ENCODE measurements at regions not wholly inside any gene's neighbourhood (a gene's known extent, or its start where the extent isn't known, plus 50 kb on each side); places are given as distances from the start of the nearest gene placed in this dataset.

GRCh38 chr5:38677636-38678035, 121.2 kb upstream of the LIFR start:
- H2AFZ ChIP-seq (ENCODE audit: low read depth, low read length): no peak overlapping the region
- H3K9me3 ChIP-seq (replicated peaks; ENCODE audit: control insufficient read depth, insufficient read depth, low read length): no peaks in the 10 kb centered on the region
- H3K36me3 ChIP-seq (ENCODE audit: control insufficient read depth in 2 of 2, extremely low read depth in 1 of 2, insufficient read depth in 2 of 2, low read length in 2 of 2): no peaks in the 10 kb centered on the region
- H3K27me3 ChIP-seq (ENCODE audit: control insufficient read depth in 2 of 2, insufficient read depth in 2 of 2, low read length in 2 of 2): peaks cover 0 to 3% of the 10 kb centered on the region in 2 experiments
- no peaks in the 10 kb centered on the region for H4K20me1 ChIP-seq (replicated peaks; ENCODE audit: control insufficient read depth, extremely low read depth, insufficient read depth, low read length)
- H3K4me3 ChIP-seq (replicated peaks in 1 of 3; ENCODE audit: insufficient read depth in 1 of 3, low read depth in 1 of 3, low read length in 3 of 3): no peak overlapping the region
- no peak overlapping the region for H3K27ac ChIP-seq (ENCODE audit: insufficient read depth, low read depth, low read length)
- no TSS peak for BruUV-seq (replicated peaks)
- DNase-seq (ENCODE audit: low read depth, low spot score): no peak
- CTCF ChIA-PET: interaction anchor here (1.3 kb wide), 1 partner anchor 236 kb away, joined by 4 read pairs; no protein-coding TSS in a partner anchor
- dilution Hi-C loops (cut with MboI; ENCODE audit: extremely low pct_ligation_motif_present, low sequenced_read_pairs): no loop called here
- no peak overlapping the region for H3K9ac ChIP-seq (replicated peaks; ENCODE audit: extremely low read depth, insufficient read depth, low read length)
- FAIRE-seq: no peak
- TF ChIP-seq MYC (IDR thresholded peaks at IDR 0.05; ENCODE audit: low read depth, low read length) (no peak), POLR2A (IDR thresholded peaks at IDR 0.05; ENCODE audit: low read depth, low read length) (no peak), CTCF (IDR thresholded peaks at IDR 0.05; ENCODE audit: extremely low read depth in 1 of 2, insufficient read depth in 1 of 2, low read depth in 1 of 2, low read length in 2 of 2) (no peak), JUN (IDR thresholded peaks at IDR 0.05; ENCODE audit: borderline replicate concordance, insufficient read depth, insufficient read length, low read depth) (no peak), POLR2AphosphoS5 (IDR thresholded peaks at IDR 0.05; ENCODE audit: insufficient read depth, low read depth, low read length) (no peak), GATA2 (IDR thresholded peaks at IDR 0.05; ENCODE audit: insufficient read depth, insufficient read length, low read depth, low read length) (no peak), EZH2 (IDR thresholded peaks at IDR 0.05; ENCODE audit: borderline replicate concordance, low read depth, low read length, severe bottlenecking) (no peak), FOS (IDR thresholded peaks at IDR 0.05; ENCODE audit: borderline replicate concordance, insufficient read depth, low read length) (no peak), MAX (IDR thresholded peaks at IDR 0.05; ENCODE audit: insufficient read depth, insufficient read length) (no peak)
- no peaks in the 10 kb centered on the region for H3K79me2 ChIP-seq (ENCODE audit: control insufficient read depth, insufficient read depth, low read length)
- POLR2A ChIA-PET: no interaction called here
- H3K4me2 ChIP-seq (ENCODE audit: insufficient read depth, low read length): no peak overlapping the region
- H3K4me1 ChIP-seq (ENCODE audit: control insufficient read depth, extremely low read depth, insufficient read depth, low read length): no peaks in the 10 kb centered on the region
- no peaks in the 10 kb centered on the region for H3K9me1 ChIP-seq (replicated peaks; ENCODE audit: control insufficient read depth, extremely low read depth, insufficient read depth, low read length)
- intact Hi-C loops (cut with micrococcal nuclease): no loop called here
